ENCODE measurements at regions not wholly inside any gene's neighbourhood (a gene's known extent, or its start where the extent isn't known, plus 50 kb on each side); places are given as distances from the start of the nearest gene placed in this dataset.

GRCh38 chr3:18011387-18011786, 269.0 kb upstream of the TBC1D5 start:
- no peak for TF ChIP-seq POLR2A (IDR thresholded peaks at IDR 0.05; ENCODE audit: low read depth, low read length)
- TF ChIP-seq POLR2AphosphoS5 (IDR thresholded peaks at IDR 0.05; ENCODE audit: low read depth, low read length), result no peak

All from GM12892 (cell line).